Umbilical cord (tissue), 1 donor: ENCODE measurements at regions not wholly inside any gene's neighbourhood (a gene's known extent, or its start where the extent isn't known, plus 50 kb on each side); places are given as distances from the start of the nearest gene placed in this dataset.

Experiments
- DNase-seq: peaks from one replicate; pipeline ENCODE4 v3.0.0-alpha.2; 2015; ENCODE audit warnings: low spot score

DNA sequence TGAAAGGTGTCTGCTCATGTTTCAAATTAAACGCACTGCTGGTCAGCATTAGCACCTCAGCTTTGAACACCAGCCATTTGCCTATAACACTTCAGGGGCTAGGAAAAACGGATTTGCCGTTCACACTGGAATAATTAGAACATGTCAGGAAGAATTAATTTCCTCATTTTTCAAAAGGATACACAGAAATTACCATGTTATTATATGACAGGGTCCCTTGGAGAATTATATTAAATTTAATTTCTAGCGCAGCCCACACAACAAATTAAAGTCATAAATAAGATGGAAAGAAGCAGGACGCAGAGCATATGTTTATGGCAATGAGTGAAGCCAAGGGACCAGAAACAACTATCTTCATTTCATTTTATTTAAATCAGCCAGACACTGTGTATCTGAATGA, 83.8 kb upstream of the SOX6 start:
- DNase-seq: no peak

DNA sequence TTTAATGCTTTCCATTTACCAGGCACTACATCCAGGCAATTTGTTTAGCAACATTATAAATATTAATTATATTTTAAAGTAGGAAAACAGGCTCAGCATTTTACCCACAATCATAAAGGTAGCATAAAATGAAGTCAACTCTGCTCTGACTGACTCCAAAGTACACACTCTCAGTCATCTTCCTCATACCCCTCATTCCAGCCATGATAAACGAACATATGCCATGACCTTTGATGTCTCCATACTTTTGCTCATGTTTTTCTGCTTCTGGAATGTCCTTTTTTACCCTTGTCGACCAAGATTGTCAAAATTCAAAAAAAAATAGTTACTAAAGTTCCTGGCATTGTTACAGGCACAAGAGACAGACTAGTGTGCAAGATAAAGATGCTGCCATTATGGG, 77.7 kb upstream of the SOX6 start:
- DNase-seq: no peak

DNA sequence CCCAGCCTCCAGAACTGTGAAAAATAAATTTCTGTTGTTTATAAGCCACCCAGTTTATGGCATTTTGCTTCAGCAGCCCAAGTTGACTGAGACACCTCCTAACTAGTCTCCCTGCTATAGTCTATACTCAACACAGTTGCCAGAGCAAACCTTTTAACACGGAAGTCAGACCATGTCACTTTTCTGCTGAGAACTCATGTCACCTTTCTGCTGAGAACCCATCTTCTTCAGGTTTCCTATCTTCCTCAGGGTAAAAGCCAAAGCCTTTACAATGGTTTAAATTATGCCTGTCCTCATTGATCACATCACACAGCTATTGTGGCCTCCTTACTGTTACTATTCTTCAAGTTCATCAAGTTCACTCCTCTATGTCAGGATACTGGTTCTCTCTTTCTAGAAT, 74.3 kb upstream of the SOX6 start:
- no peak for DNase-seq

- DNase-seq: peak; percentile 29
Measured at GRCh38 chr11:16421826-16422225, 65.5 kb upstream of the SOX6 start.

- no peak for DNase-seq
Measured at GRCh38 chr11:16418428-16419097, 62.2 kb upstream of the SOX6 start.

- DNase-seq: no peak
Measured at GRCh38 chr11:16412525-16413172, 56.3 kb upstream of the SOX6 start.

DNA sequence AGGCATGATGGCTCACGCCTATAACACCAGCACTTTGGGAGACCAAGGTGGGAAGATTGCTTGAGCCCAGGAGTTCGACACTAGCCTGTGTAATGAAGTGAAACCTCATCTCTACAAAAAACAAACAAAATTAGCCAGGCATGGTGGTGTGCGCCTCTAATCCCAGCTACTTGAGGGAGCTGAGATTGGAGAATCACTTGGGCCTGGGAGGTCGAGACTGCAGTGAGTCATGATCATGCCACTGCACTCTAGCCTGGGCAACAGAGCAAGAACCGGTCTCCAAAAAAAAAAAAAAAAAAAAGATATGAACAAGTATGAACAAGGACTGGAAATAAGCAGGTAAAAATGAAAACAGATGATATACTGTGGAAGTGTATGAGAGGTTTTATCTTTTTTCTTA, 54.1 kb upstream of the SOX6 start:
- DNase-seq: no peak

DNA sequence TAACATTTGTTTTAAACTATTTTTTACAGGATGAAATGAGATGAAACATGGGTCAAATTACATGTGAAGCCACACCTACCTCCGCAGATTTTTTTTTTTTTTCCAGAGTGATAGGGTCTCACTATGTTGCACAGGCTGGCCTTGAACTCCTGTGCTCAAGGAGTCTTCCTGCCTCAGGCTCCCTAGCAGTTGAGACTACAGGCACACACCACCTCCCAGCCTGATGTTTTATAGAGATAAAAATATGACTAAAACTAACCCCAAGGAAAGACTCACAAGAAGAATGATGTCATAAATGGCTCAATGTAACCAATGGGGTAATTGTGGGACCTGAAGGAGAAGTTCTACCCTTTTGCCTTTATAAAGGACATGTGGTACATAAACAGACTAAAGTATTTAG, 52.3 kb upstream of the SOX6 start:
- no peak for DNase-seq

DNA sequence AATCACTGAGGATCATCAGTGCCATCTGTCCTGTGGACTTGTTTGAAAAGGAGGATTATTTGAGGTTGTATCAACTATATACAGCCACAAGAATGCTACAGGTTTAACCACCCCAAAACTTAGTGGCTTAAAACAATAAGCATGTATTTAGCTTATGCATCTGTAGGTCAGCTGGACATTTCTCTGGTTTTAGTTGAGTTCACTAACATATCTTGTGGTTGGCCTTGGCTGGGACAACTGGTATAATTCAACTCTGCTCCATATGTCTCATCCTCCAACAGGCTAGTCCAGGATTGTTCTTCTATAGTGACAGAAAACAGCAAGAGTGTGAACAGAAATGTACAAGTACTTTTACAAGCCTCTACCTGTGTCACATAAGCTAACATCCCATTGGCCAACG, 49.9 kb upstream of the SOX6 start:
- no peak for DNase-seq
